CD4-positive, alpha-beta T cell treated with Interleukin-17A for 1 hour (primary cell): ENCODE measurements at regions not wholly inside any gene's neighbourhood (a gene's known extent, or its start where the extent isn't known, plus 50 kb on each side); places are given as distances from the start of the nearest gene placed in this dataset.

Experiments used
- DNase-seq: peaks from one replicate; pipeline ENCODE4 v3.0.0-alpha.2; 2020

GRCh38 chrX:102067966-102068723 is 57.3 kb upstream of the TCEAL2 start:
- DNase-seq = peak; percentile 26

GRCh38 chrX:102063445-102064074 is 61.9 kb upstream of the TCEAL2 start:
- DNase-seq = no peak

- no peak for DNase-seq
Measured at GRCh38 chrX:102044496-102044895, 81.0 kb upstream of the TCEAL2 start.

GRCh38 chrX:102043380-102043779 is 82.1 kb upstream of the TCEAL2 start:
- no peak for DNase-seq

- no peak for DNase-seq
Measured at GRCh38 chrX:102042372-102043325, 82.8 kb upstream of the TCEAL2 start.

- DNase-seq = no peak
Measured at GRCh38 chrX:102029026-102029425, 96.5 kb upstream of the TCEAL2 start.

- no peak for DNase-seq
Measured at GRCh38 chrX:102018208-102018607, 86.4 kb upstream of the ZMAT1 start.

GRCh38 chrX:102008901-102009300 is 77.1 kb upstream of the ZMAT1 start:
- DNase-seq = no peak

GRCh38 chrX:101999644-102000539 is 68.1 kb upstream of the ZMAT1 start:
- DNase-seq = no peak

GRCh38 chrX:101993335-101993734 is 61.5 kb upstream of the ZMAT1 start:
- no peak for DNase-seq

- DNase-seq = no peak
Measured at GRCh38 chrX:101986586-101986985, 54.8 kb upstream of the ZMAT1 start.
